SJCRH30 (cell line): ENCODE measurements at regions not wholly inside any gene's neighbourhood (a gene's known extent, or its start where the extent isn't known, plus 50 kb on each side); places are given as distances from the start of the nearest gene placed in this dataset.
"Not testable (repeated sequence)": the region's sequence is repeated elsewhere in the genome, so short reads cannot be mapped to it uniquely, and the experiment has no call there.

Experiments
- DNase-seq, 2 experiments: peaks; one replicate each; pipeline ENCODE4 v3.0.0-alpha.2; 2015 to 2020
- H3K27ac ChIP-seq: fragments of 250-450 bp; sonication (Bioruptor Pico); 2 replicates; pipeline ENCODE4 v1.5.1; 2020; ENCODE audit warnings: mild to moderate bottlenecking, moderate library complexity
- H3K27me3 ChIP-seq: fragments of 250-450 bp; sonication (Bioruptor Pico); 2 replicates; pipeline ENCODE4 v1.5.1; 2020; ENCODE audit warnings: mild to moderate bottlenecking, moderate library complexity
- H3K36me3 ChIP-seq: fragments of 250-450 bp; sonication (Bioruptor Pico); 2 replicates; pipeline ENCODE4 v1.5.1; 2020; ENCODE audit warnings: mild to moderate bottlenecking, moderate library complexity
- H3K4me1 ChIP-seq: fragments of 250-450 bp; sonication (Bioruptor Pico); 2 replicates; pipeline ENCODE4 v1.5.1; 2020; ENCODE audit warnings: mild to moderate bottlenecking, moderate library complexity
- H3K4me3 ChIP-seq: fragments of 250-450 bp; sonication (Bioruptor Pico); 2 replicates; pipeline ENCODE4 v1.5.1; 2020; ENCODE audit warnings: mild to moderate bottlenecking, moderate library complexity
- H3K9me3 ChIP-seq: fragments of 250-450 bp; sonication (Bioruptor Pico); replicated peaks from 2 replicates; pipeline ENCODE4 v1.5.1; 2020; ENCODE audit warnings: mild to moderate bottlenecking, moderate library complexity

DNA sequence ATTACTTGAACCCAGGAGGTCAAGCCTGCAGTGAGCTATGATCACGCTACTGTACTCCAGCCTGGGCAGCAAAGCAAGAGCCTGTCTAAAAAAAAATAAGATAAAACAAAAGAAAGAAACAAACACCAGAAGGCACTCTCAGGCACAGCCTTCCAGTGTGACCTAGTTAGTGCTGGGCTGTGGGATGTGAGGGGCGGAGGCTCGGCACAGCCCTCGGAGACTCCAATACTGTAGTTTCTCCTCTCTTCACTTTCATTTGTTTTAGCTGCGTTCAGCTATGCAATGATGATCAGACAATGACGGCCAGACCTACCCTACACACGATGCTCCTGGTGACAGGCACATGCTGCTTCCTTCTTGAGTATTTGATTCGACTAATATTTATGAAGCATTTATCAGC lies 127.7 kb downstream of the SOCS6 start:
- no peak for DNase-seq
- H3K36me3 ChIP-seq: no peaks in the 10 kb centered on the region
- no peak overlapping the region for H3K4me3 ChIP-seq
- H3K27ac ChIP-seq: no peak overlapping the region
- no peaks in the 10 kb centered on the region for H3K27me3 ChIP-seq
- no peaks in the 10 kb centered on the region for H3K9me3 ChIP-seq
- H3K4me1 ChIP-seq: no peaks in the 10 kb centered on the region

DNA sequence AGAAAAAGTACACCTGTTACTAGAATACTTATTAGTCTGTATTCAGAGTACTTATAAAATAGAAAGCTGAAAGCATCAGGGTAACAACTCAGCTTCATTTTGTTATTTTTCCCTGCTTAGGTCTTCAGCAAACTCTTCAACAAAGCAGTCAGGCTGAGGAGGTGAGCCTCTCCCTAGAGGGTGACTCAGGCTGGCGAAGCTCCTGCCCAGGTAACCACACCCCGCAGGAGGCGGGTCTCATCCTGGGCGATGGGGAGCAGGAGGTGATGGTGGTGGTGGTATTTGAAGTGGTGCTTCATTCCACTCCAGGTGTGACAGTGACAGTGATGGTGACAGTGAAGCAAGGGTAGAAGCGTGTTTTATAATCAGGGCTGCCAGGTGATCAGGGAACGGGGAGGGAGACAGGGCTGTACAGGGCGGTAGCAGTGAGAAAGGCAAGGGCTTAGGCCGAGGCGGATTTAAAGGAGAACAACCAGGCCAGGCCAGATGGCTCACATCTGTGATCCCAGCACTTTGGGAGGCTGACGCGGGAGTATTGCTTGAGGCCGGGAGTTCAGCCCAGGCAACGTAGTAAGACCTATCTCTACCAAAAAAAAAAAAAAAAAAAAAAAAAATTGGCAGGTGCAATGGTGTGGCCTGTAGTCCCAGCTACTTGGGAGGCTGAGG lies 127.1 kb downstream of the SOCS6 start:
- DNase-seq: no peak
- no peaks in the 10 kb centered on the region for H3K36me3 ChIP-seq
- H3K4me1 ChIP-seq: no peaks in the 10 kb centered on the region
- H3K9me3 ChIP-seq: no peaks in the 10 kb centered on the region
- H3K4me3 ChIP-seq: no peak overlapping the region
- H3K27me3 ChIP-seq: no peaks in the 10 kb centered on the region
- no peak overlapping the region for H3K27ac ChIP-seq

- DNase-seq: no peak
- Histone ChIP-seq H3K4me1 (no peaks in the 10 kb centered on the region), H3K27ac (no peak overlapping the region), H3K4me3 (no peak overlapping the region), H3K9me3 (no peaks in the 10 kb centered on the region), H3K27me3 (no peaks in the 10 kb centered on the region), H3K36me3 (no peaks in the 10 kb centered on the region)
These were observed 125.6 kb downstream of the SOCS6 start for GRCh38 chr18:70414315-70414900.

DNA sequence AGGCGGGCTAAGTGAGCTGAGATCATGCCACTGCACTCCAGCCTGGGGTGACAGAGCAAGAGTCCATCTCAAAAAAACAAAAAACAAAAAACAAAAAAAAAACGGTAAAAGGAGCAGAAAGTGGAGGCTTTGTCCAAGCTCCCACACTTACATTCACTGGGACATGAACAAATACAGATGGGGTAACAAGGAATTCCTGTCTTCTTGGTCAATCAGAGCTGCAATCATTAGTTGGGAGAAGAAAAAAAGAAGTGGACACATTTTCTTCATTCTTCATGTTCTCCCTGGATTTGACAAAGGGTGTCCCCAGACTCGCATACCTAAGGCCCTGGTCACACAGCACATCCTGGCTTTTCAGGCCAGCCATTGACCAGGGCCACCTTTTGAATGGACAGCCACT lies 124.6 kb downstream of the SOCS6 start:
- H3K27me3 ChIP-seq: no peaks in the 10 kb centered on the region
- H3K4me1 ChIP-seq: no peaks in the 10 kb centered on the region
- no peak overlapping the region for H3K4me3 ChIP-seq
- no peak overlapping the region for H3K27ac ChIP-seq
- DNase-seq: no peak
- no peaks in the 10 kb centered on the region for H3K9me3 ChIP-seq
- H3K36me3 ChIP-seq: no peaks in the 10 kb centered on the region

GRCh38 chr18:70411876-70412435 lies 123.1 kb downstream of the SOCS6 start:
- no peak overlapping the region for H3K27ac ChIP-seq
- no peaks in the 10 kb centered on the region for H3K4me1 ChIP-seq
- no peaks in the 10 kb centered on the region for H3K36me3 ChIP-seq
- DNase-seq: no peak
- no peaks in the 10 kb centered on the region for H3K27me3 ChIP-seq
- no peaks in the 10 kb centered on the region for H3K9me3 ChIP-seq
- H3K4me3 ChIP-seq: no peak overlapping the region

- Histone ChIP-seq H3K4me1 (no peaks in the 10 kb centered on the region), H3K36me3 (no peaks in the 10 kb centered on the region), H3K27ac (no peak overlapping the region), H3K4me3 (no peak overlapping the region), H3K27me3 (no peaks in the 10 kb centered on the region), H3K9me3 (no peaks in the 10 kb centered on the region)
- peak in 1 of 2 experiments; percentile 12 for DNase-seq
These were observed 122.5 kb downstream of the SOCS6 start for GRCh38 chr18:70411307-70411706.

- Histone ChIP-seq H3K4me3 (no peak overlapping the region), H3K9me3 (no peaks in the 10 kb centered on the region), H3K36me3 (no peaks in the 10 kb centered on the region), H3K27ac (no peak overlapping the region), H3K27me3 (no peaks in the 10 kb centered on the region), H3K4me1 (no peaks in the 10 kb centered on the region)
- no peak for DNase-seq
These were observed 116.2 kb downstream of the SOCS6 start for GRCh38 chr18:70405052-70405451.

GRCh38 chr18:70400476-70400875 lies 111.6 kb downstream of the SOCS6 start:
- Histone ChIP-seq H3K4me1 (no peaks in the 10 kb centered on the region), H3K36me3 (no peaks in the 10 kb centered on the region), H3K27me3 (no peaks in the 10 kb centered on the region), H3K9me3 (no peaks in the 10 kb centered on the region), H3K27ac (no peak overlapping the region), H3K4me3 (no peak overlapping the region)
- DNase-seq: no peak

DNA sequence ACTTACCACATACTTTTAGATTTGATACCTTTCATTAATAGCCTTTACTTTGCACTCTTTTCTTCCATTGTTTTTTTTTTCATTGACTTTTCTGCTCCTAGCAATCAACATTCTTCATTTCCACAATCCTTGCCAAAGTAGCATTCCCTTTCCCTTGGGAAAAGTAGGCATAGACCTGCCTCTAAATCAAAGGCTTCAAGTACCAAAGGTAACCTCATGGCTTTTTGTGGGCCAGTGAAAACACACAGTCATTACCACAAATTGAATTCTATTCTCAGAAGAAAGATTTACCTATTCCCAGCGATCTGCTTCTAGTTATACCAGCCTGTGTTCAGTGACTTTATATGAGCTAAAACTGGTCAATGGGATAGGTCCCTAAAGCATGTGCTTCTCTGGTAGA lies 109.2 kb downstream of the SOCS6 start:
- H3K9me3 ChIP-seq: no peaks in the 10 kb centered on the region
- H3K36me3 ChIP-seq: no peaks in the 10 kb centered on the region
- no peak overlapping the region for H3K4me3 ChIP-seq
- DNase-seq: no peak
- no peaks in the 10 kb centered on the region for H3K27me3 ChIP-seq
- H3K4me1 ChIP-seq: no peaks in the 10 kb centered on the region
- no peak overlapping the region for H3K27ac ChIP-seq

GRCh38 chr18:70397259-70397925 lies 108.5 kb downstream of the SOCS6 start:
- Histone ChIP-seq H3K9me3 (no peaks in the 10 kb centered on the region), H3K27ac (no peak overlapping the region), H3K4me3 (no peak overlapping the region), H3K36me3 (no peaks in the 10 kb centered on the region), H3K27me3 (no peaks in the 10 kb centered on the region), H3K4me1 (no peaks in the 10 kb centered on the region)
- DNase-seq: no peak

- H3K36me3 ChIP-seq, DNase-seq, H3K27me3 ChIP-seq, H3K27ac ChIP-seq, H3K4me3 ChIP-seq, H3K4me1 ChIP-seq, H3K9me3 ChIP-seq: not testable (repeated sequence)
These were observed 106.9 kb downstream of the SOCS6 start for GRCh38 chr18:70395771-70396170.

- Histone ChIP-seq H3K27me3 (no peaks in the 10 kb centered on the region), H3K36me3 (no peaks in the 10 kb centered on the region), H3K27ac (no peak overlapping the region), H3K4me3 (no peak overlapping the region), H3K9me3 (no peaks in the 10 kb centered on the region), H3K4me1 (no peaks in the 10 kb centered on the region)
- DNase-seq: no peak
These were observed 105.8 kb downstream of the SOCS6 start for GRCh38 chr18:70394672-70395071.

DNA sequence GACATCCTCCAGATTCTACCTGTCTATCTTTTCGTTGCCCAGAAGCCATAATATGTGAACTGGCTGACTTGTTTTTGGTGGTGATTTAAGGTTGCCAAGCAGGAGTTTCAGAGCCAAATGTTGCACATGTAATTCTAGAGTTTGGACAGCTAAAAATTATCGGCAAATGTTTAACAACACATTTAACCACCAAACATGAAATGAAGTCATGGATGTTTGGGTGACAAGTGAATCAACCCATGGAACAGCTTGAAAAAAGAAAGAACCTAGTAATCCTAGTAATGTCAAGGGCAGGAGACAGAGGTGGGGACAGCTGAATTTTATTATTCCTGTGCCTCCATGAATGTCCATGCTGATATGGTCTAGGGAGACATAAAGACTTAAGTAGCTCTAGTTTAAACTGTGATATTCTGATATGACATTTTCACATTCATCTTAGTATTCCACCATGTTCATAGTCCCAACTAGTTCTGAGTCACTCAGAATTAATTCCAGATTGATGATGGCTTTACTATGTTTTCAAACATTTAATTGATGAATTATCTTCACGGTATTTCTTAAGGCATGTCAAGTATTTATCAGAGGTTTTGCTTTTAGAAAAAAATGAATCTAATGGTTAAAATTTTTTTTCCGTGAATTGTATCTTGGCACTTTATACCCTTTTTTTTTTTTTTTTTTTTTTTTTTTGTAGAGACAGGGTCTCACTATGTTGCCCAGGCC lies 101.7 kb downstream of the SOCS6 start:
- H3K27me3 ChIP-seq: no peaks in the 10 kb centered on the region
- H3K4me3 ChIP-seq: no peak overlapping the region
- no peak for DNase-seq
- no peaks in the 10 kb centered on the region for H3K9me3 ChIP-seq
- H3K36me3 ChIP-seq: no peaks in the 10 kb centered on the region
- H3K4me1 ChIP-seq: no peaks in the 10 kb centered on the region
- H3K27ac ChIP-seq: no peak overlapping the region

DNA sequence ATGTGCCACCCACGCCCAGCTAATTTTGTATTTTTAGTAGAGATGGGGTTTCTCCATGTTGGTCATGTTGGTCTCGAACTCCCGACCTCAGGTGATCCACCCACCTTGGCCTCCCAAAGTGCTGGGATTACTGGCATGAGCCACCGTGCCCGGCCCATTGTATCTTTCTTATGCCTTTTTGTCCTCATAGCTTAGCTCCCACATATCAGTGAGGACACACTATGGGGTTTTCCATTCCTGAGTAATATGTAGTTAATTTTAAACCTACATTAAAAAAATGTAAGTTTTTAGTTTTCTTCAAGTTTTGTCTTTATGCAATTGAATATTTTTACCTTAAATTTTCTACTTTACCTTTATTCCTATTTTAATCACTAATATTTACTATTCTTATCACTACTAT lies 100.2 kb downstream of the SOCS6 start:
- H3K9me3 ChIP-seq, H3K4me3 ChIP-seq, DNase-seq, H3K36me3 ChIP-seq, H3K27ac ChIP-seq, H3K27me3 ChIP-seq: not testable (repeated sequence)
- peaks cover 11% of the 10 kb centered on the region; the same call in 1 of the 2 replicates for H3K4me1 ChIP-seq

DNA sequence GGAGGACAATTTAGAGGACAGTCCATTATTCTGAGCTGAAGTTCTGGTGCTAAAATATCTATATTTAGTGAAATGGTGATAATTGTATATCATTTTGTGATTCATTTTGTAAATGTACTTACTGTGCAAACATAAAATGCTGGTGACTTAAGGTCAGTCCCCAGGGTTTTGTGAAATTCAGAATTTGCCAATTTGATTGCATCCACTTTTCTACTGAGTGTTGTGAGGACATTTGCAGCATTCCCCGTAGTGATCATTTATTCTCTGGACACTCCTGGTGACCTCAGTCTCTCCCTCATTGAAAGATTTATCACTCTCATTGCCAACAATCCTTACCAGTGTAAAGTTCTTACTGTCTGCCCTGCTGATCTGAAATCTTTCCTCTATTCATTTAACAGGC lies 98.2 kb downstream of the SOCS6 start:
- Histone ChIP-seq H3K27me3 (no peaks in the 10 kb centered on the region), H3K27ac (no peak overlapping the region), H3K36me3 (no peaks in the 10 kb centered on the region), H3K4me1 (peaks cover 11% of the 10 kb centered on the region; the same call in 1 of the 2 replicates), H3K9me3 (no peaks in the 10 kb centered on the region), H3K4me3 (no peak overlapping the region)
- no peak for DNase-seq
